Activated naive CD4-positive, alpha-beta T cell treated with anti-CD3 and anti-CD28 coated beads for 36 hours (primary cell): ENCODE measurements at regions not wholly inside any gene's neighbourhood (a gene's known extent, or its start where the extent isn't known, plus 50 kb on each side); places are given as distances from the start of the nearest gene placed in this dataset.

ENCODE experiments used
- CTCF ChIA-PET: fragments of 350-600 bp; sonication (Branson Sonifier 250); formaldehyde crosslinking; loops from one replicate; lab custom pipeline; 2021; ENCODE audit warnings: antibody characterized with exemption; lab: Charles Lee
- DNase-seq: peaks from one replicate; pipeline ENCODE4 v3.0.0-alpha.2; 2020
- H3K27ac Mint-ChIP-seq: one replicate; pipeline ENCODE4 v1.8.0; 2021; ENCODE audit warnings: mild to moderate bottlenecking, mixed read lengths
- H3K27me3 Mint-ChIP-seq: one replicate; pipeline ENCODE4 v1.8.0; 2021; ENCODE audit warnings: low read depth, mixed read lengths
- H3K36me3 Mint-ChIP-seq: one replicate; pipeline ENCODE4 v1.8.0; 2021; ENCODE audit warnings: low read depth, mixed read lengths
- H3K4me1 Mint-ChIP-seq: one replicate; pipeline ENCODE4 v1.8.0; 2021; ENCODE audit warnings: low read depth, mixed read lengths
- H3K4me3 Mint-ChIP-seq: one replicate; pipeline ENCODE4 v1.8.0; 2021; ENCODE audit warnings: mild to moderate bottlenecking, moderate library complexity, mixed read lengths
- H3K9me3 Mint-ChIP-seq: one replicate; pipeline ENCODE4 v1.8.0; 2021; ENCODE audit warnings: mixed read lengths
- intact Hi-C: fragments of 100-400 bp; cut with micrococcal nuclease; formaldehyde crosslinking; loops from one replicate; pipeline ENCODE4 v1.15.1; 2023

DNA sequence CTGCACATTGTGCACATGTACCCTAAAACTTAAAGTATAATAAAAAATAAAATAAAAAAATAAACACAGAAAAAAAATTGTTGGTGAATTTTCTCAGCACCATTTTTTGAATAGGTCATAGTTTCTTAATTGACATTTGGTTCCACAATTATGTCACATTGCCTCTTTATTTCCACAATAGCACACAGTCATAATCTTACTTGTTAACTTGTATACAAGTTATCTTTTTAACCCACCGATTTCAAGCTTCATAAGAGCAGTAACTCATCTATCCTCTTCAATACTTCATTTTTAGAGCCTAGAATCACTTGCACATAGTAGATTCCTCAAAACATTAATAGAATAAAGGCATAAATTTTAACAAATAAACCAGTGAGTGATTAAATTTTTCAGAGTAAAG, 1425.1 kb upstream of the LRRTM3 start:
- no peaks in the 10 kb centered on the region for H3K27me3 Mint-ChIP-seq
- CTCF ChIA-PET = no interaction called here
- peaks cover 3% of the 10 kb centered on the region for H3K9me3 Mint-ChIP-seq
- intact Hi-C loops = no loop called here
- H3K36me3 Mint-ChIP-seq = no peaks in the 10 kb centered on the region
- DNase-seq = no peak
- H3K4me3 Mint-ChIP-seq = no peak overlapping the region
- H3K27ac Mint-ChIP-seq = no peak overlapping the region
- no peaks in the 10 kb centered on the region for H3K4me1 Mint-ChIP-seq

- Mint-ChIP-seq H3K4me1 (no peaks in the 10 kb centered on the region), H3K36me3 (no peaks in the 10 kb centered on the region), H3K9me3 (peaks cover 3% of the 10 kb centered on the region), H3K4me3 (no peak overlapping the region), H3K27ac (no peak overlapping the region), H3K27me3 (no peaks in the 10 kb centered on the region)
- CTCF ChIA-PET = no interaction called here
- no peak for DNase-seq
- intact Hi-C loops = no loop called here
Observed at GRCh38 chr10:65501259-65501658, 1424.6 kb upstream of the LRRTM3 start.

GRCh38 chr10:65518379-65518778, 1407.5 kb upstream of the LRRTM3 start:
- no peak for DNase-seq
- intact Hi-C loops = no loop called here
- Mint-ChIP-seq H3K9me3 (peaks cover 1% of the 10 kb centered on the region), H3K27me3 (no peaks in the 10 kb centered on the region), H3K4me3 (no peak overlapping the region), H3K36me3 (no peaks in the 10 kb centered on the region), H3K4me1 (no peaks in the 10 kb centered on the region), H3K27ac (no peak overlapping the region)
- CTCF ChIA-PET = no interaction called here

DNA sequence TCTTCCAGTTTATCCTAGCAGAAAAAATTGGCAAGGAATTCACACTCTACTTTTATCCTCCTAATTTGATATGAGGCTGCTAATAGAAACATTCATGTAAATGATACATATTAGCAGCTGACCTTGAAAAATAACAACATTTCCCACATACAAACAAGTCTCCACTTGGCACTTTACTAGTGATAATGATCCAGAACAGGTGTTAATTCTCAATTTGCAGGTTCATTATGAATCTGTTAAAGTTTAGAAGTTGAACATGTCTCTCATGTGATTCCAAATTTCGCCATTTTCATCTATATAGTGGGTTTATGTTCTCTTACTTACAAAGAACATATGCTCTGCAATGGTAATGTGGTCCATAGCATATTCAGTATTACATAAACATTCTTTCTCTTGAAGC, 1396.8 kb upstream of the LRRTM3 start:
- intact Hi-C loops = no loop called here
- DNase-seq = no peak
- CTCF ChIA-PET = no interaction called here
- Mint-ChIP-seq H3K4me3 (no peak overlapping the region), H3K36me3 (no peaks in the 10 kb centered on the region), H3K27me3 (no peaks in the 10 kb centered on the region), H3K4me1 (no peaks in the 10 kb centered on the region), H3K27ac (no peak overlapping the region), H3K9me3 (peaks cover 11% of the 10 kb centered on the region)

- CTCF ChIA-PET = no interaction called here
- no peak for DNase-seq
- H3K4me1 Mint-ChIP-seq = no peaks in the 10 kb centered on the region
- H3K27ac Mint-ChIP-seq = no peak overlapping the region
- H3K4me3 Mint-ChIP-seq = no peak overlapping the region
- intact Hi-C loops = no loop called here
- no peaks in the 10 kb centered on the region for H3K36me3 Mint-ChIP-seq
- H3K9me3 Mint-ChIP-seq = peaks cover 7% of the 10 kb centered on the region
- H3K27me3 Mint-ChIP-seq = no peaks in the 10 kb centered on the region
Observed at GRCh38 chr10:65531545-65531944, 1394.3 kb upstream of the LRRTM3 start.

DNA sequence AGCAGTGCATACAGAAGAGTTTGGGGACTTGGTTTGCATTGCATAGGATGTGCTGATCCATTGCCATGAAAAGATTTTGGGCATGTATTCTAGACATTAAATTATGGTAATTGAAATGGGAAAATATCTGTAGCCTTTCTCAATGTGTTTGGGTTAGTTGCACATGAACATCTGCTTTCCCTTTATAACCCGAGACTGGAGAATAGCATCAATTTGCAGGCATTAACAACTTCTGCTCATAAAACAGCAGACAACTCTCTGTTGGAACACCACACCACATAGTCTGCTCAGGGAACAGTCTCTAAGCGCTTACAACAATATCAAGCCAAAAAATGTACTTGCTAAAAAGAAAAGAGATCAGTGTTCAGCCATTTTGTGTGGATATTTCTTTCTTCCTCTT, 1391.1 kb upstream of the LRRTM3 start:
- DNase-seq = no peak
- Mint-ChIP-seq H3K9me3 (peaks cover 6% of the 10 kb centered on the region), H3K36me3 (no peaks in the 10 kb centered on the region), H3K4me3 (no peak overlapping the region), H3K4me1 (no peaks in the 10 kb centered on the region), H3K27ac (no peak overlapping the region), H3K27me3 (no peaks in the 10 kb centered on the region)
- CTCF ChIA-PET = no interaction called here
- intact Hi-C loops = no loop called here

DNA sequence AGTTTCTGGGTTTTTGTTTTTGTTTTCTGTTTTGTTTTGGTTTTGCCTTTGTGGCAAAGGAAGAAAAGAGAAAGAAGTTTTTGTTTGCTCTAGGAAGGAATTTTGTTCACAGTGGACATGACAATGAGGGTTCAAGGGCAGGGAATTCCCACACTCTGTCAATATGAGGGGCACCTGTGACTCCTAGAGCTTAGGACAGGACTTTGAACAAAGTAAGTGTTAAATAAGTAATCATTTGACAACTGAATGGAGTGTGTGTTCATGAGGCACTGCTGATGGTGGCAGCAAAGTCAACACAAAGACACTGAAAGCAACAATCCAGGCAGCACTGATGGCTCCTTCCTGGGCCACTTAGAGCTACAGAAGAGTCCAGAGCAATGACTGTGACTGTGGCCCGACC, 1381.1 kb upstream of the LRRTM3 start:
- intact Hi-C loops = no loop called here
- Mint-ChIP-seq H3K4me3 (no peak overlapping the region), H3K4me1 (no peaks in the 10 kb centered on the region), H3K36me3 (no peaks in the 10 kb centered on the region), H3K27ac (no peak overlapping the region), H3K27me3 (no peaks in the 10 kb centered on the region), H3K9me3 (peaks cover 12% of the 10 kb centered on the region)
- CTCF ChIA-PET = no interaction called here
- DNase-seq = no peak

- no peak for DNase-seq
- Mint-ChIP-seq H3K9me3 (peaks cover 3% of the 10 kb centered on the region), H3K36me3 (no peaks in the 10 kb centered on the region), H3K4me3 (no peak overlapping the region), H3K27me3 (no peaks in the 10 kb centered on the region), H3K27ac (no peak overlapping the region), H3K4me1 (no peaks in the 10 kb centered on the region)
- intact Hi-C loops = no loop called here
- CTCF ChIA-PET = no interaction called here
Observed at GRCh38 chr10:65548001-65548400, 1377.8 kb upstream of the LRRTM3 start.

DNA sequence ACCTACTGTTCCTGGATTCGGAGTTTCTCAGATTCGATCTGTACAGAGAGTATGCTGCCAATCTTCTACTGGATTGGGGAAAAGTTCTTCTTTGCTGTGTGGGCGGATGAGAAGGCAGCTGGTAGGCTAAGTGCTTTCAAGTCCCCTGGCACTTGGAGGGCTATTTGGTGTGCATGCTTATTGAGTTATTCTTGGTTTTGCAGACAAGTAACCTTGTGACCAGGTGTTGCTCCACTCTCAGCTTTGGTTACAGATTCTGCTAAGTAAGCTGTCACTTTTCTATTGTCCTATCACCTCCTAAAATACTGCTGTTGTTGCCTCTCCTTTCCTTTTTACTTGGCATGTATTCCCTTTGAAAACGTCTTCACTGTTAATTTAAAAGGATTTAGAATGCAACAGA, 1375.1 kb upstream of the LRRTM3 start:
- no peak for DNase-seq
- H3K27me3 Mint-ChIP-seq = no peaks in the 10 kb centered on the region
- CTCF ChIA-PET = no interaction called here
- no peak overlapping the region for H3K27ac Mint-ChIP-seq
- H3K36me3 Mint-ChIP-seq = no peaks in the 10 kb centered on the region
- peaks cover 3% of the 10 kb centered on the region for H3K9me3 Mint-ChIP-seq
- no peaks in the 10 kb centered on the region for H3K4me1 Mint-ChIP-seq
- no peak overlapping the region for H3K4me3 Mint-ChIP-seq
- intact Hi-C loops = no loop called here

DNA sequence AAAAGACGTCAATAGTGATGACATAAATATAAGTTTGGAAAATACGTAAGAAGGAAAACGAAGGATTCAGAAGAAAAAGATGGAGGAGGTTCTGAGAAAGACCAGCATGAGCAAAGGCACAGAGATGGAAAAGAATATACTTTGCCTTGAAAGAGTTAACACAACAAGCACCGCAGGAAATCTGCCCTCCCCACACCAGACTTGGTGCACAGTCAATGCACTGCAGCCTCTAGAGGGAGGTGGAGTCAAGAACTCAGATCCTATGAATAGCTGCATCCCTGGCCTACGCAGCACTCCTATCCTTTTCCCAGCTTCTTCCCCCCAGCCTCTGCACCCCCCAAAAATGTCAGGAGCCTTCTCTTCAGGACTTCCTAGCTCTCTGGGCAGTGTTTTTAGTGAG, 1370.6 kb upstream of the LRRTM3 start:
- Mint-ChIP-seq H3K36me3 (no peaks in the 10 kb centered on the region), H3K27ac (no peak overlapping the region), H3K4me3 (no peak overlapping the region), H3K9me3 (peaks cover 4% of the 10 kb centered on the region), H3K4me1 (no peaks in the 10 kb centered on the region), H3K27me3 (no peaks in the 10 kb centered on the region)
- intact Hi-C loops = no loop called here
- DNase-seq = no peak
- CTCF ChIA-PET = no interaction called here

GRCh38 chr10:65556006-65556405, 1369.8 kb upstream of the LRRTM3 start:
- intact Hi-C loops = loop anchor here (1.0 kb wide), 1 partner anchor 10 kb away; no protein-coding TSS in a partner anchor
- Mint-ChIP-seq H3K27ac (no peak overlapping the region), H3K4me3 (no peak overlapping the region), H3K36me3 (no peaks in the 10 kb centered on the region), H3K4me1 (no peaks in the 10 kb centered on the region), H3K27me3 (no peaks in the 10 kb centered on the region), H3K9me3 (peaks cover 4% of the 10 kb centered on the region)
- no peak for DNase-seq
- CTCF ChIA-PET = no interaction called here

DNA sequence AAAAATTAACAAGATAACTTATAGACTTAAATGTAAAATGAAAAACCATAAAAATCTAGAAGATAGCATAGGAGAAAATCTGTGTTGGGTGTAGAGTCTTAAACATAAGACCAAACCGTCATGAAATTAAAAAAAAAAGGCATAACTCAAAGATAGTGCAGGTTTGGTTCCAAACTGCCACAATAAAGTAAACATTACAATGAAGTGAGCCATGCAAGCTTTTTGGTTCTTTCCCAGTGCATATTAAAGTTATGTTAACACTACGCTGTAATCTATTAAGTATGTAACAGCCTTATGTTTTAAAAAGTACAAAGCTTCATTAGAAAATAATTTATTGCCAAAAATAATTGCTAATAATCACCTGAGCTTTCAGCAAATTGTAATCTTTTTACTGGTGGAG, 1366.5 kb upstream of the LRRTM3 start:
- Mint-ChIP-seq H3K4me1 (no peaks in the 10 kb centered on the region), H3K27ac (no peak overlapping the region), H3K9me3 (peaks cover 8% of the 10 kb centered on the region), H3K36me3 (no peaks in the 10 kb centered on the region), H3K27me3 (no peaks in the 10 kb centered on the region), H3K4me3 (no peak overlapping the region)
- no peak for DNase-seq
- CTCF ChIA-PET = no interaction called here
- intact Hi-C loops = no loop called here

DNA sequence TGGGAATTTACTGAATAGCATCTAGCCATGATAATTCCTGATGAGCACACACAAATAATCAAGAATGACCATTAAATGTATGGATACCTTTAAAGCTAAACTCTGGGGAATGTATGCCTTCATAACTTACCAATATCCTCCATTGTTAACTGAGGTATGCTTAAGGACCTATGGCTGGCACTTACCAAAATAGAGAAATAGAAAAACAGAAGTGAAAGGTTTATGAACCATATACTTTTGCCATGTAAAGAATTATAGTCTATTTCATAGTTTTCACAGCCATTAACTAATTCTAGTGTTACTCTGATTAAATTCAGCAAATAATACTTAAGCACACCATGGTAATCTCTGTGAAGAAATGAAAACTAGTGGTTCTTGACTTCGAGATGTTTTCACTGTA, 1360.6 kb upstream of the LRRTM3 start:
- DNase-seq = no peak
- no peak overlapping the region for H3K27ac Mint-ChIP-seq
- H3K9me3 Mint-ChIP-seq = peaks cover 3% of the 10 kb centered on the region
- no peaks in the 10 kb centered on the region for H3K4me1 Mint-ChIP-seq
- H3K36me3 Mint-ChIP-seq = no peaks in the 10 kb centered on the region
- CTCF ChIA-PET = no interaction called here
- H3K27me3 Mint-ChIP-seq = peaks cover 2% of the 10 kb centered on the region
- intact Hi-C loops = no loop called here
- no peak overlapping the region for H3K4me3 Mint-ChIP-seq

- intact Hi-C loops = no loop called here
- CTCF ChIA-PET = no interaction called here
- Mint-ChIP-seq H3K9me3 (peaks cover 3% of the 10 kb centered on the region), H3K4me3 (no peak overlapping the region), H3K4me1 (no peaks in the 10 kb centered on the region), H3K36me3 (no peaks in the 10 kb centered on the region), H3K27ac (no peak overlapping the region), H3K27me3 (peaks cover 4% of the 10 kb centered on the region)
- DNase-seq = no peak
Observed at GRCh38 chr10:65566906-65567305, 1358.9 kb upstream of the LRRTM3 start.
